SK-N-SH treated with all-trans-retinoic acid at 6 μM for 48 hours (cell line): ENCODE measurements at regions not wholly inside any gene's neighbourhood (a gene's known extent, or its start where the extent isn't known, plus 50 kb on each side); places are given as distances from the start of the nearest gene placed in this dataset.

Source experiments
- ARNTL ChIP-seq: fragments of 450-650 bp; formaldehyde crosslinking; IDR thresholded peaks from 2 replicates; pipeline ENCODE4 v1.5.0; 2020; ENCODE audit warnings: low read depth, mild to moderate bottlenecking, moderate library complexity, borderline replicate concordance
- ISL1 ChIP-seq: fragments of 250-450 bp; sonication (Bioruptor Pico); IDR thresholded peaks from 2 replicates; pipeline ENCODE4 v2.1.2; 2022; ENCODE audit warnings: mild to moderate bottlenecking, moderate library complexity
- PATZ1 ChIP-seq: fragments of 250-450 bp; sonication (Bioruptor Pico); IDR thresholded peaks from 2 replicates; pipeline ENCODE4 v1.8.0; 2020; ENCODE audit warnings: mild to moderate bottlenecking, moderate library complexity, borderline replicate concordance
- ZFP30 ChIP-seq: fragments of 450-650 bp; formaldehyde crosslinking; IDR thresholded peaks from 2 replicates; pipeline ENCODE4 v1.5.0; 2022; ENCODE audit warnings: mild to moderate bottlenecking, moderate library complexity

GRCh38 chr3:132199451-132199850 lies 117.8 kb upstream of the ACP3 start:
- TF ChIP-seq ARNTL (CRISPR knock-in tag) (no peak), ZFP30 (CRISPR knock-in tag) (no peak), PATZ1 (CRISPR knock-in tag) (no peak), ISL1 (CRISPR knock-in tag) (no peak)
